ENCODE measurements at regions not wholly inside any gene's neighbourhood (a gene's known extent, or its start where the extent isn't known, plus 50 kb on each side); places are given as distances from the start of the nearest gene placed in this dataset.
"Not testable (repeated sequence)": the region's sequence is repeated elsewhere in the genome, so short reads cannot be mapped to it uniquely, and the experiment has no call there.

- DNase-seq (ENCODE audit: low read depth in 2 of 2) = no peak
- no peak overlapping the region for H3K4me3 ChIP-seq (replicated peaks in 1 of 2; ENCODE audit: low read depth in 2 of 2, low read length in 2 of 2)
- no peak for TF ChIP-seq CTCF (IDR thresholded peaks at IDR 0.05; ENCODE audit: low read depth, low read length)
Observed at GRCh38 chr9:82745919-82746318, 317.0 kb downstream of the RASEF start.

- H3K4me3 ChIP-seq (replicated peaks in 1 of 2; ENCODE audit: low read depth in 2 of 2, low read length in 2 of 2) = no peak overlapping the region
- DNase-seq (ENCODE audit: low read depth in 2 of 2) = no peak
- no peak for TF ChIP-seq CTCF (IDR thresholded peaks at IDR 0.05; ENCODE audit: low read depth, low read length)
Observed at GRCh38 chr9:82750411-82750913, 312.5 kb downstream of the RASEF start.

- H3K4me3 ChIP-seq (replicated peaks in 1 of 2; ENCODE audit: low read depth in 2 of 2, low read length in 2 of 2) = no peak overlapping the region
- no peak for TF ChIP-seq CTCF (IDR thresholded peaks at IDR 0.05; ENCODE audit: low read depth, low read length)
- DNase-seq (ENCODE audit: low read depth in 2 of 2) = no peak
Observed at GRCh38 chr9:82757924-82758323, 305.0 kb downstream of the RASEF start.

GRCh38 chr9:82761027-82761426, 301.9 kb downstream of the RASEF start:
- H3K4me3 ChIP-seq (replicated peaks in 1 of 2; ENCODE audit: low read depth in 2 of 2, low read length in 2 of 2) = no peak overlapping the region
- no peak for DNase-seq (ENCODE audit: low read depth in 2 of 2)
- no peak for TF ChIP-seq CTCF (IDR thresholded peaks at IDR 0.05; ENCODE audit: low read depth, low read length)

GRCh38 chr9:82761956-82762355, 301.0 kb downstream of the RASEF start:
- no peak for DNase-seq (ENCODE audit: low read depth in 2 of 2)
- no peak for TF ChIP-seq CTCF (IDR thresholded peaks at IDR 0.05; ENCODE audit: low read depth, low read length)

GRCh38 chr9:82763656-82764055, 299.3 kb downstream of the RASEF start:
- DNase-seq (ENCODE audit: low read depth in 2 of 2) = no peak
- no peak for TF ChIP-seq CTCF (IDR thresholded peaks at IDR 0.05; ENCODE audit: low read depth, low read length)
- no peak overlapping the region for H3K4me3 ChIP-seq (replicated peaks in 1 of 2; ENCODE audit: low read depth in 2 of 2, low read length in 2 of 2)

More at GRCh38 chr9:82761956-82762355, 301.0 kb downstream of the RASEF start:
- no peak overlapping the region for H3K4me3 ChIP-seq (replicated peaks in 1 of 2; ENCODE audit: low read depth in 2 of 2, low read length in 2 of 2)

- no peak for TF ChIP-seq CTCF (IDR thresholded peaks at IDR 0.05; ENCODE audit: low read depth, low read length)
- DNase-seq (ENCODE audit: low read depth in 2 of 2) = no peak
- no peak overlapping the region for H3K4me3 ChIP-seq (replicated peaks in 1 of 2; ENCODE audit: low read depth in 2 of 2, low read length in 2 of 2)
Observed at GRCh38 chr9:82764061-82764668, 298.8 kb downstream of the RASEF start.

- not testable (repeated sequence) for DNase-seq (ENCODE audit: low read depth in 2 of 2); H3K4me3 ChIP-seq (replicated peaks in 1 of 2; ENCODE audit: low read depth in 2 of 2, low read length in 2 of 2)
Observed at GRCh38 chr9:82774707-82775231, 288.2 kb downstream of the RASEF start.

Measured in cardiac fibroblast (primary cell).